ACHN (cell line): ENCODE measurements at regions not wholly inside any gene's neighbourhood (a gene's known extent, or its start where the extent isn't known, plus 50 kb on each side); places are given as distances from the start of the nearest gene placed in this dataset.

Experiments used
- DNase-seq: peaks from one replicate; pipeline ENCODE4 v3.0.0-alpha.2; 2015
- in situ Hi-C: cut with HindIII; loops from 2 replicates; pipeline ENCODE4 v1.10.0; 2017; ENCODE audit warnings: low sequenced_read_pairs, low pct_ligation_motif_present, low pct_unique_long_range_greater_than_20kb

GRCh38 chr14:97267509-97267908, 470.3 kb downstream of the VRK1 start:
- in situ Hi-C loops: no loop called here
- DNase-seq: peak; percentile 33

DNA sequence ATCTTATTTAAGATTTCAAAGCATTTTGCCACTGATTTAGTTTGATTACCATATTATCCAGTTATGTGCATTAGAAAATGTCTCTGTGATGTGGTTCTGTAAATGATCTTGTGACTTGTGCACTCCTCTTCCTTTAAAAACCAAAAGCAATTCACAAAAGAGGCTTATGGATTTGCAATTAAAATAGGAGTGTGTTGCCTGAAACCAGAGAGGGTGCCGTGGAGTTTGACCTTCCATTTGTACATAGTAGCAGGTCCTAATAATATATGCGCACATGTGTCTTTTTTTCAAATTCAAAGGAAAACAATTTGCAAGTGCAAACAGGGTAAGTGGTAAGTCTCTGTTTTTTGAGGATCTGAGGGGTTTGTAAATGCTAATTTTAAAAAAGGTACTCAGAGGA, 470.9 kb downstream of the VRK1 start:
- in situ Hi-C loops: no loop called here
- no peak for DNase-seq

- in situ Hi-C loops: no loop called here
- DNase-seq: no peak
Observed at GRCh38 chr14:97270308-97270707, 473.1 kb downstream of the VRK1 start.

GRCh38 chr14:97271451-97271960, 474.3 kb downstream of the VRK1 start:
- DNase-seq: no peak
- in situ Hi-C loops: no loop called here

DNA sequence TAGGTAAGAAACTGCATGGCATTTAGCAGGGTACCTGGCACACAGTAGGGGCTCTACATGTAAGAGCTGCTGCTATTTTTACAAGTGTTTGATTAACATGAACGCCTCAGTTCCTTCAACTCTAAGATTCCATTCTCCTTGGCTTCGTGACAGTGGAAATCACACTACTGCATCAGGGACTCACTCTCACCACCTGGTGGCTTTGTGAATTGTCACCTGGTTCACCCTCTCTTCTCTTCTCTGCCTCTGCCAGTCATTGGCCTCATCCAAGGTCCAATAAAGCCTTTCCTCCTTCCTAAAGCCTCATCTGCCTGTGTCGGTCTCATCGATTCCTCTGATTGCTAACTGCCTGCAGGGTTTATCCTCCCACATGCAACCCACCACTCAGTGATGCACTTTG, 476.4 kb downstream of the VRK1 start:
- in situ Hi-C loops: no loop called here
- no peak for DNase-seq

- no peak for DNase-seq
- in situ Hi-C loops: no loop called here
Observed at GRCh38 chr14:97274626-97275025, 477.4 kb downstream of the VRK1 start.

GRCh38 chr14:97275276-97275675, 478.1 kb downstream of the VRK1 start:
- no peak for DNase-seq
- in situ Hi-C loops: no loop called here

GRCh38 chr14:97276573-97276972, 479.4 kb downstream of the VRK1 start:
- no peak for DNase-seq
- in situ Hi-C loops: no loop called here

GRCh38 chr14:97277711-97278110, 480.5 kb downstream of the VRK1 start:
- no peak for DNase-seq
- in situ Hi-C loops: no loop called here

- peak; percentile 92 for DNase-seq
- in situ Hi-C loops: no loop called here
Observed at GRCh38 chr14:97280526-97280925, 483.3 kb downstream of the VRK1 start.

DNA sequence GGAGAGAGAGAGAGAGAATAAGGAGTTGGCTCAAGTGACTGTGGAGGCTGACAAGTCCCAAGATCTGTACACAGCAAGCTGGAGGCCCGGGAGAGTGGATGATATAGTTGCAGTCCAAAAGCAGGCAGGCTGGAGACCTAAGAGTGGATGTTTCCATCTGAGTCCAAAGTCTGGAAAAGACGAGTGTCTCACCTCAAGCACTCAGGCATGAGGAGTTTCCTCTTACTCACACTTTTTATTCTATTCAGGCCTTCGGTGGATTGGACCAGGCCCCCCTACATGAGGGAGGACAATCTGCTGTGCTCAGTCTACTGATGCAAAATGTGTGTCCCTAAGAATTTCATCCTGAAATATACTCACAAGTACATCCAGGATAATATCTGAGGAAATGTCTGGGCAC, 484.6 kb downstream of the VRK1 start:
- in situ Hi-C loops: no loop called here
- peak; percentile 14 for DNase-seq

DNA sequence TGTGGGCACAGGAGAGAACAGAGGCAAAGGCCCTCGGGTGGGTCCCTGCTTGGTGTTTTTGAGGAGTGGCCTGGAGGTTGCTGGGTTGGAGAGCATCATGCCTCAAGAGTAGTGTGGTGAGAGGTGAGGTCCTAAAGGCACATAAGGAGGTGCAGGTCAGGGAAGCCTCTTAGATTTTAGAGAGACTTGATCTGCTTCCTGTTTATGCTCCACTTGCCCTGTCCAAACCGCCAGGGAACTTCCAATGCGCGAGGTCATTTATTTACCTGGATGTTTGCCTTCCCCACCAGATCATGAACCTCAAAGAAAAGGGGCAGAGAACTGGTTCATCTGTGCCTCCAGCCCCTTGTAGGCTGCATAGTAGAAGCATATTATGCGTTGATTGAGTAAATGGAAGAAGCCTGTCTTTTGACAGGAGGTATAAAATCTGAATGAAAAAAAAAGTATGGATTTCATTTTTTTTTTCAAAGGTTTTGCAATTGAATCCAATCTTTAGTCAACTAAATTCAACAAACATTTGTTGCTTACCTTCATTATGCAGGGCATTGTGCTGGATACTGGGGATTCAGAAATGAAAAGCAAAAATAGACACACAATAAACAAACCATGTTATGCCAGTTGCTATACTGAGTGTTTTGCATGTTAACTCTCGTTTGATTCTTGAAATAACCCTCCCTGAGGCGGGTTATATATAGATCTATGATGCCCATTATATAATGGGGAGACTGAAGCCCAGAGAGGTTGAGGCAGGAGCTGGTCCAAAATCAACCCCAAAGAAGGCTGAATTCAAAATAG, 485.2 kb downstream of the VRK1 start:
- no peak for DNase-seq
- in situ Hi-C loops: no loop called here

- no peak for DNase-seq
- in situ Hi-C loops: no loop called here
Observed at GRCh38 chr14:97283005-97283403, 485.8 kb downstream of the VRK1 start.

- in situ Hi-C loops: no loop called here
Observed at GRCh38 chr14:97283426-97283825, 486.2 kb downstream of the VRK1 start.

DNA sequence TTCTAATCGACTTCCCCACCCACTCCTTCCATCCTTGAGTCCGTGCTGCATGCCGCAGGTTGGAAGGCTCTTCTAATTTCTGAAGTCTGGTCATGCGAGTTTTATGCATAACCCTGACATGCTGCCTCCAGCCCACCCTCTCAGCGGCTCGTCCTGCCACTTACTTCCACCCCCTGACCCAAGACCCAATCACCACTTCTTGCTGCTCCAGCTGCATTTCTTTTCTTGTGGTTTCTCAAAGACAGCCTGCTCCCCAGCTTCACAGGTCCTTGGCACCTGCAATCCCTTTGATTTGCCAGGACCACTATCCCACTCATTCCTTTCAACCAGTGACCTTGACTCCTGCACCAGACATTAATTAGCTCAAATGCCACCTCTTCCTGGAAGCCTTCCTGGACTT, 486.7 kb downstream of the VRK1 start:
- in situ Hi-C loops: no loop called here
- no peak for DNase-seq

More at GRCh38 chr14:97283426-97283825, 486.2 kb downstream of the VRK1 start:
- no peak for DNase-seq

DNA sequence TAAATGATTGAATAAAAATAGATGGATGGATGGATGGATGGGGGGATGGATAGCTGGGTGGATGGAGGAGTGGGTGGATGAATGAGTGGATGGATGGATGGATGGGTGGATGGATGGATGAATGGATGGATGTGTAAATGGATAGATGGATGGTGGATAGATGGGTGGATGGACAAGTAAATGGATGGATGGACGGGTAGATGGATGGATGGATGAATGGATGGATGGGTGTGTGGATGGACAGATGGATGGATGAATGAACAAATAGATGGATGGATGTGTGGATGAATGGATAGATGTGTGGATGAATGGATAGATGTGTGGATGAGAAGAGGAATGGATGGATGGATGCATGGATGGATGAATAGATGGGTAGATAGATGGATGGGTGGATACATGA, 490.8 kb downstream of the VRK1 start:
- in situ Hi-C loops: no loop called here
- no peak for DNase-seq

GRCh38 chr14:97290065-97290464, 492.9 kb downstream of the VRK1 start:
- in situ Hi-C loops: no loop called here

GRCh38 chr14:97290977-97291376, 493.8 kb downstream of the VRK1 start:
- DNase-seq: no peak
- in situ Hi-C loops: no loop called here

More at GRCh38 chr14:97290065-97290464, 492.9 kb downstream of the VRK1 start:
- DNase-seq: no peak

GRCh38 chr14:97293659-97294058, 496.5 kb downstream of the VRK1 start:
- in situ Hi-C loops: no loop called here
- peak; percentile 2 for DNase-seq

DNA sequence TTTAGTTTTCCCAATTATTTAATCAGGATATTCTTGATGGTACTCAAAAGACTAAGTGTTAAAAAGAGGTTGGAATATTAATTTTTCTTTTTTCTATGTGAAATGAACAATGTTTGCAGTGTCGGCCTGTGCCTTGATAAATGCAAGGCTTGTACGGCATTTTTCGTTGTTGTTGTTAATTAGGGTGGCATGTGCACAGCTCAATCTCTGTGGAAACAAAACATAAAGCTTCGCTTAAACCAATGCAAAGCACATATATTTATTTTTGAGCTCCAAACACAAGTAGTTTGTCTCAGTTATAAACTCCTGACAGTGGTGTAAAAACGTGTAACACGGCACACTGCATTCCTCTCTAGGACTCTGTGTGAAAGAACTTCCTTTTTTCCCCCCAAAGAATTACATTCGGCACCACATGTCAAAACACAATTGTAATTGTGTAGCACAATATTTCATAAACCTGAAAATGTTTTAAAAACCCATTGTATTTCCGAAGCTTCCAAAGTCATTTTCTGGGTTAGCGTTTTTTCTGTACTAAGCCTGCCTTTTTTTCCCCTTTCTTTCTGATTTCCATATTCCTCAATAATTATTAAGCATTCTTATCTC, 498.0 kb downstream of the VRK1 start:
- in situ Hi-C loops: no loop called here
- DNase-seq: no peak
